HCT116 (cell line): ENCODE measurements at regions not wholly inside any gene's neighbourhood (a gene's known extent, or its start where the extent isn't known, plus 50 kb on each side); places are given as distances from the start of the nearest gene placed in this dataset.

Source experiments
- ATAC-seq: fragments of 200-7000 bp; cut with Tn5 transposase; 2 replicates; pipeline ENCODE4 v1.9.1; 2020; ENCODE audit warnings: mild to moderate bottlenecking, moderate library complexity
- BruUV-seq: library from RNA; stranded (reverse); fragments of 400-500 nt; replicated peaks from 2 replicates; lab custom pipeline; 2021; lab: Mats Ljungman, UMichigan
- CTCF ChIA-PET: fragments of 300-600 bp; sonication (Branson Sonifier 250); formaldehyde crosslinking; loops from one replicate; lab custom pipeline; 2021; ENCODE audit warnings: antibody characterized with exemption; lab: Charles Lee
- POLR2A ChIA-PET: fragments of 300-600, 350-600 bp; sonication (Branson Sonifier 250); formaldehyde crosslinking; loops from one replicate; lab custom pipeline; 2021; ENCODE audit warnings: antibody characterized with exemption; lab: Charles Lee
- RAD21 ChIA-PET, 2 experiments: fragments of 300-600 bp; sonication (Branson Sonifier 250); formaldehyde crosslinking; loops; one replicate each; lab custom pipeline; 2023; ENCODE audit warnings: low total read pairs in 2 of 2; ENCODE audit not compliant: uncharacterized antibody in 2 of 2, unreplicated experiment in 2 of 2, low non-redundant PET in 1 of 2; lab: Charles Lee
- DNase-seq: peaks from one replicate; pipeline ENCODE4 v3.0.0-alpha.2; 2010; ENCODE audit warnings: low read depth, low spot score
- H2AFZ ChIP-seq: fragments of 200-600 bp; shearing (Covaris generic), sonication (generic); 2 replicates; pipeline ENCODE4 v1.6.1; 2017; ENCODE audit warnings: low read depth, mixed run types, mixed read lengths, antibody characterized with exemption, low read length; ENCODE audit not compliant: poor library complexity, severe bottlenecking
- H3K27ac ChIP-seq: 2 replicates; pipeline ENCODE4 v1.5.1; 2012; ENCODE audit warnings: low read depth, low read length
- H3K27me3 ChIP-seq: fragments of 200-600 bp; sonication (generic); 2 replicates; pipeline ENCODE4 v1.6.1; 2016; ENCODE audit warnings: mixed run types, low read length, mixed read lengths; ENCODE audit not compliant: insufficient read depth
- H3K36me3 ChIP-seq, 2 experiments: fragments of 200-500 bp in 1 of 2; fragments of 200-600 bp in 1 of 2; sonication (Bioruptor generic) in 1 of 2; sonication (generic) in 1 of 2; 2 replicates each; pipeline versions ENCODE4 v1.5.1 to v1.6.1; 2014 to 2016; ENCODE audit warnings: low read length in 2 of 2, inconsistent platforms in 1 of 2, mixed read lengths in 1 of 2, mixed run types in 1 of 2; ENCODE audit not compliant: insufficient read depth in 2 of 2, control insufficient read depth in 1 of 2
- H3K4me1 ChIP-seq, 2 experiments: fragments of 200-600 bp in 1 of 2; sonication (generic) in 1 of 2; 2 replicates each; pipeline versions ENCODE4 v1.5.1 to v1.6.1; 2012 to 2017; ENCODE audit warnings: low read length in 2 of 2, inconsistent platforms in 1 of 2, mild to moderate bottlenecking in 1 of 2, mixed read lengths in 1 of 2, mixed run types in 1 of 2, moderate library complexity in 1 of 2; ENCODE audit not compliant: insufficient read depth in 2 of 2, control insufficient read depth in 1 of 2
- H3K4me2 ChIP-seq: fragments of 200-600 bp; sonication (generic); 2 replicates; pipeline ENCODE4 v1.6.1; 2017; ENCODE audit warnings: mixed run types, low read length, mixed read lengths
- H3K4me3 ChIP-seq, 2 experiments: fragments of 200-600 bp in 1 of 2; sonication (generic) in 1 of 2; replicated peaks in 1 of 2; 2 replicates each; pipeline ENCODE4 v1.5.1; 2011 to 2016; ENCODE audit warnings: low read length in 2 of 2, control low read depth in 1 of 2, low read depth in 1 of 2, mild to moderate bottlenecking in 1 of 2, mixed read lengths in 1 of 2, mixed run types in 1 of 2
- H3K79me2 ChIP-seq: fragments of 200-600 bp; sonication (generic); 2 replicates; pipeline ENCODE4 v1.6.1; 2017; ENCODE audit warnings: mild to moderate bottlenecking, mixed run types, low read length, moderate library complexity, mixed read lengths; ENCODE audit not compliant: insufficient read depth
- H3K9ac ChIP-seq: fragments of 200-600 bp; sonication (generic); 2 replicates; pipeline ENCODE4 v1.6.1; 2016; ENCODE audit warnings: low read length, mixed read lengths
- H3K9me2 ChIP-seq: fragments of 200-600 bp; sonication (generic), shearing (Covaris generic); 2 replicates; pipeline ENCODE4 v1.6.1; 2017; ENCODE audit warnings: mixed run types, mild to moderate bottlenecking, moderate library complexity; ENCODE audit not compliant: insufficient read depth
- H3K9me3 ChIP-seq, 2 experiments: fragments of 200-500 bp in 1 of 2; fragments of 200-600 bp in 1 of 2; sonication (Bioruptor generic) in 1 of 2; sonication (generic) in 1 of 2; 2 replicates each; pipeline ENCODE4 v1.6.1; 2014 to 2017; ENCODE audit warnings: low read length in 2 of 2, mixed read lengths in 2 of 2, inconsistent platforms in 1 of 2, low read depth in 1 of 2, mild to moderate bottlenecking in 1 of 2, mixed run types in 1 of 2, moderate library complexity in 1 of 2; ENCODE audit not compliant: control insufficient read depth in 1 of 2, insufficient read depth in 1 of 2
- H4K20me1 ChIP-seq: fragments of 200-600 bp; sonication (generic), shearing (Covaris generic); 2 replicates; pipeline ENCODE4 v1.6.1; 2017; ENCODE audit warnings: mixed run types, mild to moderate bottlenecking, moderate library complexity; ENCODE audit not compliant: insufficient read depth
- ATF3 ChIP-seq: IDR thresholded peaks from 2 replicates; pipeline ENCODE4 v1.6.1; 2012
- CBX3 ChIP-seq: IDR thresholded peaks from 2 replicates; pipeline ENCODE4 v1.6.1; 2012; ENCODE audit warnings: low read depth
- EGR1 ChIP-seq: IDR thresholded peaks from 2 replicates; pipeline ENCODE4 v1.6.1; 2012; ENCODE audit warnings: low read depth
- ELF1 ChIP-seq: IDR thresholded peaks from 2 replicates; pipeline ENCODE4 v1.6.1; 2012; ENCODE audit warnings: low read depth, borderline replicate concordance
- EZH2 ChIP-seq: fragments of 200-600 bp; sonication (generic); IDR thresholded peaks from 2 replicates; pipeline ENCODE4 v1.6.1; 2017; ENCODE audit warnings: antibody characterized with exemption, mixed run types
- EZH2phosphoT487 ChIP-seq: fragments of 200-600 bp; IDR thresholded peaks from 2 replicates; pipeline ENCODE4 v1.6.1; 2018; ENCODE audit warnings: antibody characterized with exemption, borderline replicate concordance
- FOSL1 ChIP-seq: IDR thresholded peaks from 2 replicates; pipeline ENCODE4 v1.6.1; 2012; ENCODE audit warnings: low read depth
- JUND ChIP-seq: IDR thresholded peaks from 2 replicates; pipeline ENCODE4 v1.6.1; 2012
- POLR2AphosphoS5 ChIP-seq: IDR thresholded peaks from 2 replicates; pipeline ENCODE4 v1.6.1; 2011; ENCODE audit warnings: mild to moderate bottlenecking, low read depth, low read length, moderate library complexity
- RAD21 ChIP-seq: IDR thresholded peaks from 2 replicates; pipeline ENCODE4 v1.6.1; 2012; ENCODE audit warnings: low read depth, mild to moderate bottlenecking
- REST ChIP-seq: IDR thresholded peaks from 2 replicates; pipeline ENCODE4 v1.6.1; 2012; ENCODE audit warnings: low read depth
- SIN3A ChIP-seq: IDR thresholded peaks from 2 replicates; pipeline ENCODE4 v1.6.1; 2012; ENCODE audit warnings: low read depth
- SP1 ChIP-seq: IDR thresholded peaks from 2 replicates; pipeline ENCODE4 v1.6.1; 2012; ENCODE audit warnings: low read depth
- SRF ChIP-seq: IDR thresholded peaks from 2 replicates; pipeline ENCODE4 v1.6.1; 2012; ENCODE audit warnings: low read depth
- YY1 ChIP-seq: IDR thresholded peaks from 2 replicates; pipeline ENCODE4 v1.6.1; 2011; ENCODE audit warnings: low read length, low read depth, moderate library complexity, mild to moderate bottlenecking; ENCODE audit not compliant: insufficient replicate concordance; ENCODE audit errors: extremely low read depth
- ZBTB33 ChIP-seq: IDR thresholded peaks from 2 replicates; pipeline ENCODE4 v1.6.1; 2011; ENCODE audit warnings: mild to moderate bottlenecking, low read length, moderate library complexity; ENCODE audit not compliant: insufficient replicate concordance; ENCODE audit errors: extremely low read depth
- ZFX ChIP-seq: fragments of 450-650 bp; IDR thresholded peaks from 2 replicates; pipeline ENCODE4 v1.6.1; 2017
- ZNF274 ChIP-seq: fragments of 200-500 bp; sonication (Bioruptor generic); IDR thresholded peaks from 2 replicates; pipeline ENCODE4 v1.6.1; 2014; ENCODE audit warnings: mild to moderate bottlenecking, low read depth, low read length, inconsistent platforms
- intact Hi-C: fragments of 100-400 bp; cut with micrococcal nuclease; formaldehyde crosslinking; loops from 2 replicates; pipeline ENCODE4 v1.10.0; 2022
- TF ChIP-seq, protein P1 (sequence below), 3 experiments: fragments of 200-600 bp in 1 of 3; sonication (generic) in 1 of 3; IDR thresholded peaks in 2 of 3; conservative IDR thresholded peaks in 1 of 3; 2 replicates each; pipeline ENCODE4 v1.5.1; 2012 to 2017; ENCODE audit warnings: low read depth in 2 of 3, low read length in 2 of 3, antibody characterized with exemption in 1 of 3, borderline replicate concordance in 1 of 3, control low read depth in 1 of 3, mild to moderate bottlenecking in 1 of 3, mixed read lengths in 1 of 3, mixed run types in 1 of 3, moderate library complexity in 1 of 3; ENCODE audit not compliant: insufficient read depth in 1 of 3
- TF ChIP-seq, protein P2 (sequence below): IDR thresholded peaks from 2 replicates; pipeline ENCODE4 v1.6.1; 2012

DNA sequence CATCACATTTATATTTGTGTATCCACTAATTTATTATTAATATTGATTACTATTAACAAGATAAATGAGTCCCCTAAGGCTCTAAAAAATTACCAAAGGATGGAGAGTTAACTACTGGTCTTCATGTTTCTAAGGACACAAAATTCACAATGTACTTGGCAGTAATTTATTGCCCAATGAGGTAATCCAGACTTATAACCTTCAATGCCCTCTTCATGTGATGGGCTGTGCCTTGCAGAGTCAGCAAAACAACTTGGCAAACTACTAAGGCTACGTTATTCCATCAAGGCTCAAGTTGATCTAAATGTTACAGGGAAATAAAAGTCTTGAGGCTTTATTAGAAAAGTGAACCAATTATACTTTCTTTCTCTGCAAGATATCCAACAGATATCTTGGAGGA is 804.9 kb upstream of the NXPH2 start:
- no peaks in the 10 kb centered on the region for H3K4me1 ChIP-seq
- no TSS peak for BruUV-seq

More for the DNA sequence above, 804.9 kb upstream of the NXPH2 start:
- no peak for ATAC-seq
- H3K27me3 ChIP-seq: no peaks in the 10 kb centered on the region
- no peak for DNase-seq
- intact Hi-C loops: no loop called here
- no peaks in the 10 kb centered on the region for H4K20me1 ChIP-seq
- CTCF ChIA-PET: no interaction called here
- no peaks in the 10 kb centered on the region for H3K9me3 ChIP-seq
- POLR2A ChIA-PET: no interaction called here
- H3K27ac ChIP-seq: no peak overlapping the region
- no peak overlapping the region for H3K4me2 ChIP-seq
- RAD21 ChIA-PET: no interaction called here
- no peak overlapping the region for H2AFZ ChIP-seq
- TF ChIP-seq JUND: no peak
- no peak for TF ChIP-seq ELF1
- TF ChIP-seq FOSL1: no peak
- TF ChIP-seq EZH2: no peak
- TF ChIP-seq, protein P1, sequence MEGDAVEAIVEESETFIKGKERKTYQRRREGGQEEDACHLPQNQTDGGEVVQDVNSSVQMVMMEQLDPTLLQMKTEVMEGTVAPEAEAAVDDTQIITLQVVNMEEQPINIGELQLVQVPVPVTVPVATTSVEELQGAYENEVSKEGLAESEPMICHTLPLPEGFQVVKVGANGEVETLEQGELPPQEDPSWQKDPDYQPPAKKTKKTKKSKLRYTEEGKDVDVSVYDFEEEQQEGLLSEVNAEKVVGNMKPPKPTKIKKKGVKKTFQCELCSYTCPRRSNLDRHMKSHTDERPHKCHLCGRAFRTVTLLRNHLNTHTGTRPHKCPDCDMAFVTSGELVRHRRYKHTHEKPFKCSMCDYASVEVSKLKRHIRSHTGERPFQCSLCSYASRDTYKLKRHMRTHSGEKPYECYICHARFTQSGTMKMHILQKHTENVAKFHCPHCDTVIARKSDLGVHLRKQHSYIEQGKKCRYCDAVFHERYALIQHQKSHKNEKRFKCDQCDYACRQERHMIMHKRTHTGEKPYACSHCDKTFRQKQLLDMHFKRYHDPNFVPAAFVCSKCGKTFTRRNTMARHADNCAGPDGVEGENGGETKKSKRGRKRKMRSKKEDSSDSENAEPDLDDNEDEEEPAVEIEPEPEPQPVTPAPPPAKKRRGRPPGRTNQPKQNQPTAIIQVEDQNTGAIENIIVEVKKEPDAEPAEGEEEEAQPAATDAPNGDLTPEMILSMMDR (IDR thresholded peaks at IDR 0.05 in 2 of 3, conservative IDR thresholded peaks at IDR 0.05 in 1 of 3; ENCODE audit: borderline replicate concordance in 1 of 3, insufficient read depth in 1 of 3, low read depth in 2 of 3, low read length in 2 of 3): no peak
- no peak for TF ChIP-seq SP1
- no peak for TF ChIP-seq RAD21
- no peak for TF ChIP-seq EZH2phosphoT487
- no peak for TF ChIP-seq ZBTB33
- no peak for TF ChIP-seq EGR1
- no peak for TF ChIP-seq POLR2AphosphoS5
- TF ChIP-seq SRF: no peak
- TF ChIP-seq REST: no peak
- TF ChIP-seq ATF3: no peak
- TF ChIP-seq ZFX: no peak
- TF ChIP-seq YY1: no peak
- TF ChIP-seq, protein P2, sequence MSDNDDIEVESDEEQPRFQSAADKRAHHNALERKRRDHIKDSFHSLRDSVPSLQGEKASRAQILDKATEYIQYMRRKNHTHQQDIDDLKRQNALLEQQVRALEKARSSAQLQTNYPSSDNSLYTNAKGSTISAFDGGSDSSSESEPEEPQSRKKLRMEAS: no peak
- TF ChIP-seq CBX3: no peak
- no peak for TF ChIP-seq ZNF274
- TF ChIP-seq SIN3A: no peak
- no peaks in the 10 kb centered on the region for H3K9me2 ChIP-seq
- H3K36me3 ChIP-seq: no peaks in the 10 kb centered on the region
- H3K4me3 ChIP-seq: no peak overlapping the region
- no peak overlapping the region for H3K9ac ChIP-seq
- no peaks in the 10 kb centered on the region for H3K79me2 ChIP-seq
